ENCODE measurements at regions not wholly inside any gene's neighbourhood (a gene's known extent, or its start where the extent isn't known, plus 50 kb on each side); places are given as distances from the start of the nearest gene placed in this dataset.

DNA sequence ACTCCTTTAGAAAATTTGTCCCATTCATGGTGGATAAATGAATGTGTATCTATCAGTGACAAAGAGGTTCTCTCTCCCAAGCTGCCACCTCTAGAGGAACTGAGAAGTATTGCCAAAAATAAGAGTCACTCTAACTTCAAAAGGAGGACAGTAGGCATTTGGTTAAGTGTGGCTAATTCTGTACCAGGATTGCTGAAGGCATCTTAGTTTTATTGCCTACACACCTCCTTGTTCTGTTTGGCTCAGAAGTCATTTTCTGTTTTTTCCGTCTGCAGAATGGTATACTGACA, 189.0 kb upstream of the MPPED2 start:
- Histone ChIP-seq H3K9ac (ENCODE audit: low read length) (no peak overlapping the region), H4K20me1 (ENCODE audit: insufficient read depth, low read length) (no peaks in the 10 kb centered on the region), H3K4me3 (ENCODE audit: low read length) (no peak overlapping the region)

DNA sequence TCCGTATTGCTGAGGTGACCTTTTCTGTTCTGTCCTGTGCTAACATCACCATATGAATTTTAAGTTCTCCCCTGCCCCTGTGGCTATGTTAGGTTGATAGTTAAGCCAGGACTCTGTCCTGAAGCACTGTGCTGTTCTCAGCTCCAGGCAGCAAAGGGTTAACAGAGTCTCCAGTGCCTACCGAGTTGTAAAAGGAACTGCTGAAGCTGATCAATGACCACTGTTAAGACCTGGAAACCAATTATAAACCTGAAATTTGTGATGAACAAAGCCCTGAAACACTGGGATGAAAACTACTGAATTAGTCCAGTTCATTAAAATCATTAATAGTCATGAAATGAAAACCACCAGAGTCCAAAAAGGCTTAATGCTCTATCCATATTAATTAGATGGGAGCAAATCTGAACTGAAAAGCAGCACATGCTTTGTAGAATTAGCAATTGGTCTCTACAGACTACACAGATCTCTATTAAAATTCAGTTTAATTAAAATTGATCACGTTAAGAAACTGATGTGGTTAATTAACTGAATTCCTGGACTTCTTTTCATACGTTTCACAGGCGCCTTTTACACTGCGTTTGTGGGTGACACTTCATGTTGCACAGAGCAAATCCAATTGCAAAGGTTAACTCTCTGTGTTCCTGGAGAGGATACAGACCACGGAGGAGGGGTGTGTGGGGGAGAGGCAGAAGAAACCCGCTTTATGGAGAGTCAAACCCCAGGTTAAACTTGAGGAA, 188.5 kb upstream of the MPPED2 start:
- H3K9me2 ChIP-seq (replicated peaks; ENCODE audit: insufficient read depth, low read length): no peaks in the 10 kb centered on the region
- H3F3A ChIP-seq (ENCODE audit: insufficient read depth, low read length): no peaks in the 10 kb centered on the region
- H3K27me3 ChIP-seq (replicated peaks; ENCODE audit: insufficient read depth, low read length): no peaks in the 10 kb centered on the region
- no peak overlapping the region for H3K27ac ChIP-seq (ENCODE audit: low read length)
- H3K9ac ChIP-seq (ENCODE audit: low read length): no peak overlapping the region
- H4K20me1 ChIP-seq (ENCODE audit: insufficient read depth, low read length): no peaks in the 10 kb centered on the region
- no peaks in the 10 kb centered on the region for H3K4me1 ChIP-seq (ENCODE audit: low read length)
- no peaks in the 10 kb centered on the region for H3K9me3 ChIP-seq (replicated peaks; ENCODE audit: insufficient read depth, low read length)
- H3K79me2 ChIP-seq (ENCODE audit: low read length): no peaks in the 10 kb centered on the region
- DNase-seq: no peak
- H3K4me2 ChIP-seq (ENCODE audit: low read depth, low read length): no peak overlapping the region
- no peaks in the 10 kb centered on the region for H3K36me3 ChIP-seq (replicated peaks; ENCODE audit: insufficient read depth, low read length)
- TF ChIP-seq, protein P1, sequence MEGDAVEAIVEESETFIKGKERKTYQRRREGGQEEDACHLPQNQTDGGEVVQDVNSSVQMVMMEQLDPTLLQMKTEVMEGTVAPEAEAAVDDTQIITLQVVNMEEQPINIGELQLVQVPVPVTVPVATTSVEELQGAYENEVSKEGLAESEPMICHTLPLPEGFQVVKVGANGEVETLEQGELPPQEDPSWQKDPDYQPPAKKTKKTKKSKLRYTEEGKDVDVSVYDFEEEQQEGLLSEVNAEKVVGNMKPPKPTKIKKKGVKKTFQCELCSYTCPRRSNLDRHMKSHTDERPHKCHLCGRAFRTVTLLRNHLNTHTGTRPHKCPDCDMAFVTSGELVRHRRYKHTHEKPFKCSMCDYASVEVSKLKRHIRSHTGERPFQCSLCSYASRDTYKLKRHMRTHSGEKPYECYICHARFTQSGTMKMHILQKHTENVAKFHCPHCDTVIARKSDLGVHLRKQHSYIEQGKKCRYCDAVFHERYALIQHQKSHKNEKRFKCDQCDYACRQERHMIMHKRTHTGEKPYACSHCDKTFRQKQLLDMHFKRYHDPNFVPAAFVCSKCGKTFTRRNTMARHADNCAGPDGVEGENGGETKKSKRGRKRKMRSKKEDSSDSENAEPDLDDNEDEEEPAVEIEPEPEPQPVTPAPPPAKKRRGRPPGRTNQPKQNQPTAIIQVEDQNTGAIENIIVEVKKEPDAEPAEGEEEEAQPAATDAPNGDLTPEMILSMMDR (IDR thresholded peaks at IDR 0.05; ENCODE audit: low read length): no peak
- TF ChIP-seq EZH2phosphoT487 (IDR thresholded peaks at IDR 0.05; ENCODE audit: low read length) (no peak), EZH2 (optimal IDR thresholded peaks at IDR 0.05; ENCODE audit: low read depth, low read length) (no peak)
- no peak overlapping the region for H2AFZ ChIP-seq (ENCODE audit: low read length)
- H3K4me3 ChIP-seq (ENCODE audit: low read length): no peak overlapping the region

More for the DNA sequence above, 189.0 kb upstream of the MPPED2 start:
- Histone ChIP-seq H2AFZ (ENCODE audit: low read length) (no peak overlapping the region), H3K4me1 (ENCODE audit: low read length) (no peaks in the 10 kb centered on the region), H3K27me3 (replicated peaks; ENCODE audit: insufficient read depth, low read length) (no peaks in the 10 kb centered on the region), H3K9me2 (replicated peaks; ENCODE audit: insufficient read depth, low read length) (no peaks in the 10 kb centered on the region), H3K27ac (ENCODE audit: low read length) (no peak overlapping the region), H3F3A (ENCODE audit: insufficient read depth, low read length) (no peaks in the 10 kb centered on the region), H3K4me2 (ENCODE audit: low read depth, low read length) (no peak overlapping the region), H3K36me3 (replicated peaks; ENCODE audit: insufficient read depth, low read length) (no peaks in the 10 kb centered on the region), H3K79me2 (ENCODE audit: low read length) (no peaks in the 10 kb centered on the region), H3K9me3 (replicated peaks; ENCODE audit: insufficient read depth, low read length) (no peaks in the 10 kb centered on the region)
- DNase-seq: no peak
- TF ChIP-seq EZH2phosphoT487 (IDR thresholded peaks at IDR 0.05; ENCODE audit: low read length): no peak
- no peak for TF ChIP-seq EZH2 (optimal IDR thresholded peaks at IDR 0.05; ENCODE audit: low read depth, low read length)
- TF ChIP-seq, protein P1 (IDR thresholded peaks at IDR 0.05; ENCODE audit: low read length): no peak

DNA sequence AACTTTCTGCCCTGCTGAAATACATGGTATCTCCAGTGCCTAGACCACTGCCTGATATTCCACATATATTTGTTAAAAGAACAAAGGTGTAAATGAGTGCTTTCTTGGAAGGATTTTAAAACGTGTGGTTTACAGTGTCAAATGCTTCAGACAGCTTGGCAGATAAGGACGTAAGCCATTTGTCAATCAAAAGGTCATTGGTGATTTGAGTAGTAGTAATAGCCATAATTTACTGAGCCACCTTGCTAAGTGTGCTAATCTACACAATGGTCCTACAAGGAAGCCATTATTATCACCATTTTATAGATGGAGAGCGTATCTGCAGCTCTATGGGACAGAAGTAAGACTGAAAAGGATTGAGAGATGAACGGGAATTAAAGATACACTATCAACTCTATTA, 186.8 kb upstream of the MPPED2 start:
- no peaks in the 10 kb centered on the region for H4K20me1 ChIP-seq (ENCODE audit: insufficient read depth, low read length)
- H3F3A ChIP-seq (ENCODE audit: insufficient read depth, low read length): no peaks in the 10 kb centered on the region
- H3K9me2 ChIP-seq (replicated peaks; ENCODE audit: insufficient read depth, low read length): no peaks in the 10 kb centered on the region
- no peak for DNase-seq
- no peak overlapping the region for H3K4me3 ChIP-seq (ENCODE audit: low read length)
- TF ChIP-seq, protein P1 (IDR thresholded peaks at IDR 0.05; ENCODE audit: low read length): no peak
- TF ChIP-seq EZH2phosphoT487 (IDR thresholded peaks at IDR 0.05; ENCODE audit: low read length): no peak
- TF ChIP-seq EZH2 (optimal IDR thresholded peaks at IDR 0.05; ENCODE audit: low read depth, low read length): no peak
- H2AFZ ChIP-seq (ENCODE audit: low read length): no peak overlapping the region
- H3K79me2 ChIP-seq (ENCODE audit: low read length): no peaks in the 10 kb centered on the region
- no peaks in the 10 kb centered on the region for H3K36me3 ChIP-seq (replicated peaks; ENCODE audit: insufficient read depth, low read length)
- no peaks in the 10 kb centered on the region for H3K9me3 ChIP-seq (replicated peaks; ENCODE audit: insufficient read depth, low read length)
- no peaks in the 10 kb centered on the region for H3K27me3 ChIP-seq (replicated peaks; ENCODE audit: insufficient read depth, low read length)
- no peak overlapping the region for H3K27ac ChIP-seq (ENCODE audit: low read length)
- no peaks in the 10 kb centered on the region for H3K4me1 ChIP-seq (ENCODE audit: low read length)
- H3K4me2 ChIP-seq (ENCODE audit: low read depth, low read length): no peak overlapping the region
- no peak overlapping the region for H3K9ac ChIP-seq (ENCODE audit: low read length)

Data from MM.1S (cell line).